H54 (cell line): ENCODE measurements at regions not wholly inside any gene's neighbourhood (a gene's known extent, or its start where the extent isn't known, plus 50 kb on each side); places are given as distances from the start of the nearest gene placed in this dataset.

ENCODE experiments used
- DNase-seq: peaks from one replicate; pipeline ENCODE4 v3.0.0; 2011; ENCODE audit warnings: low spot score, mixed read lengths; ENCODE audit not compliant: insufficient read length
- FAIRE-seq: peaks from 3 replicates; lab custom pipeline; 2011; peaks lifted over from hg19 to GRCh38; lab: Jason Lieb, UNC
- POLR2A ChIP-seq: IDR thresholded peaks from 2 replicates; pipeline ENCODE4 v1.6.1; 2011; ENCODE audit warnings: low read depth, mild to moderate bottlenecking, low read length

DNA sequence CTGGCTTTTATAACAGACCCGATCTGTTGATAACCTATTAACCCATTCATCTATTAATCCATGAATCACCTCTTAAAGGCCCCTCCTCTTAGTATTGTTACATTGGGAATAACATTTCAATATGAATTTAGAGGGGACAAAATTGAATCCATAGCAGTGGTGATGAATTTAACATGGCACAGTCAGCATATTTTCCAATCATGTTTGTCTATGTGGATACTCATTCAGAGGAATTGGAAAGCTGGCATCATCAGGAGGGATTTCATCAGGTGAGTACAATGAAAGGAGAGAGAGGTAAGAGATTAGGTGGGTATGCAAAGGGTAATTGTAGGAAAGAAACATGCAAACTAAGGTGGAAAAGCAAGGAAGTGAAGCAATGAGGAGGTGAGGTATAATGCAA is 59.6 kb upstream of the FOXN2 start:
- DNase-seq (no peak), FAIRE-seq (no peak)
- no peak for TF ChIP-seq POLR2A

DNA sequence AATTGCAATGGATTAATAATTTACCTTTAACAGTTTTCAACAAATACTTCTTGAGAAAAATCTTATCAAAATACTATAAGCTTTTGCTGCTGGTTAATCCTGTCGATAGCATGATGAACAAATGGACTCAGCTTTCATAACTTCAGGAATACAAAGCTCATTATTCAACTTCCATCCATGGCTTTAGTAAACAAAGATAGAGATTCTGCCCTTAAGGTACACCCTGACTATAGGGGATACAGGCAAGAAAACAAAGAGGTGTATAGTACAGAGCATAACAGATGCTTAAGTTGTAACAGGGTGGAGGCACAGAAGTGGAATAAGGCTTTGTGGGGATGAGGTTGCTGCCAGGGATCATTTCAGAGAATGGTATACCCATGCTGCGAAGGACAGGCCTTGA is 57.0 kb upstream of the FOXN2 start:
- DNase-seq: no peak
- no peak for TF ChIP-seq POLR2A
- FAIRE-seq: no peak

DNA sequence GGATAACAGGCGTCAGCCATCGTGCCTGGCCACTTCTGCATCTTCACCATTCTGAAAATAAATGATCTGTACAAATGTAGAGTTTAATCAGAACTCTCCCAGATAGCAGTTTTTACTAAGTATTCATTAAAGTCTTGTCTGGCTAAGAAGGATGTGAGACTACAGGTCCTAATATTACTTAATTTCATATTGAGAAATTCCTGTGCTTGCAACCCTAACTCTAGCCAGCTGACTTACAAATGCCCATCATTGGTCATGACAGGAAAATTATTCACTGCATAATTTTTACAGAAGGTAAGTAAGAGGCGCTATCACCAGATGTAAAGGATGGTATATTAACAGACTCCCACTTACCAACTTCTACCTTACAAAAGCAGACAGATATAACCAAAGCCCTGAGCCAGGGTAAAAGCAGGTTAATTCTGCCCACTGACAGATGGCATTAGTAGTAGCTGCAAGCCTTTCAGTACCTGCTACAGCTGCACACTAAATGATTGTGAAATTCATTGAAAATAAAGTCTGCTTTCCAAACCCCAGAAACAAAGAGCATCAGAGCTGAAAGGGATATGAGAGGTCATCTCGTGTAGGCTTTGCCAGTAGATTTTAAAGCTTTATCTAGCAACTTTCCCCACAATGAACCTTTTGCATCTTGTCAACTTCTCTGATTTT is 55.9 kb upstream of the FOXN2 start:
- no peak for FAIRE-seq

DNA sequence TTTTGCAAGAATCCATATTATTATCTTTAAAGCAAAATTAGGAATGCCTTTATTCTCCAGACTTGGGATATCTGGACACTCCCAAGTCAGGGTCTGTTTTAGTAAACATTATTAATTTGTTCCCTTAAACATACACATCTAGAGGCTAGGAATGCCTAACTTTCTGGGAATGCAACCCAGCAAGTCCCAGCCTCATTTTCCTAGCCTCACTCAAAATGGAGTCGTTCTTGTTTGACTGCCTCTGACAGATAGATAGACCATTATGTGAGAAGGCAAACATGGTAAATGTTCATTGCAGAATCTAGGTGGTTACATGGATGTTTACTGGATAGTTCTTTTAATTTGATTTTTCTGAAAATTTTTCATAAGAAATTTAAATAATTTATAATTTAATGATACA is 54.7 kb upstream of the FOXN2 start:
- FAIRE-seq: no peak
- no peak for DNase-seq
- TF ChIP-seq POLR2A: no peak

More for the DNA sequence above, 55.9 kb upstream of the FOXN2 start:
- TF ChIP-seq POLR2A: no peak
- DNase-seq: no peak

DNA sequence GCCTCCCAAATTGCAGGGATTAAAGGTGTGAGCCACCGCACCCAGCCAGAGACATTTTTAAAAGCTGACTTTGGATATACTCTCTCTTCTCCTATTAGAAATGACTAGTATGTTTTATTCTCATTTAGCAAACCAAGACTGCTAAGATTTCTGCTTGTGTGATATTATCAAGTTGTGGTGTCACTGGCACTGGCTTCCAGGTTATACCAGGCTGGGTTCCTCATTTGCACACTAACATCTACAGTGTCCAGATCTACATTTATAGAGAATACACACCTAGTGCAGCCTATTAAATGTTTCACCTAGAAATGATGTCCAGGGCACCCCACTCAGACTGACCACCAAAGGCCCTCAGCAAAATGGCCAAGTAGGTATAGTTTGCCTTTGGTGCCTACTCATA is 49.9 kb upstream of the FOXN2 start:
- no peak for TF ChIP-seq POLR2A
- FAIRE-seq (no peak), DNase-seq (no peak)
